H7 (cell line): ENCODE measurements at regions not wholly inside any gene's neighbourhood (a gene's known extent, or its start where the extent isn't known, plus 50 kb on each side); places are given as distances from the start of the nearest gene placed in this dataset.
"Not testable (repeated sequence)": the region's sequence is repeated elsewhere in the genome, so short reads cannot be mapped to it uniquely, and the experiment has no call there.

Source experiments
- DNase-seq: peaks from one replicate; pipeline ENCODE4 v3.0.0; 2012
- H3K27me3 ChIP-seq: 2 replicates; pipeline ENCODE4 v1.6.0; 2011; ENCODE audit warnings: mild to moderate bottlenecking, low read length; ENCODE audit not compliant: control insufficient read depth, insufficient read depth
- H3K36me3 ChIP-seq: replicated peaks from 2 replicates; pipeline ENCODE4 v1.5.1; 2011; ENCODE audit warnings: low read length; ENCODE audit not compliant: control insufficient read depth, insufficient read depth
- H3K4me3 ChIP-seq: 2 replicates; pipeline ENCODE4 v1.5.1; 2011; ENCODE audit warnings: low read depth, mild to moderate bottlenecking, control low read depth, low read length, moderate library complexity; ENCODE audit not compliant: insufficient read depth

DNA sequence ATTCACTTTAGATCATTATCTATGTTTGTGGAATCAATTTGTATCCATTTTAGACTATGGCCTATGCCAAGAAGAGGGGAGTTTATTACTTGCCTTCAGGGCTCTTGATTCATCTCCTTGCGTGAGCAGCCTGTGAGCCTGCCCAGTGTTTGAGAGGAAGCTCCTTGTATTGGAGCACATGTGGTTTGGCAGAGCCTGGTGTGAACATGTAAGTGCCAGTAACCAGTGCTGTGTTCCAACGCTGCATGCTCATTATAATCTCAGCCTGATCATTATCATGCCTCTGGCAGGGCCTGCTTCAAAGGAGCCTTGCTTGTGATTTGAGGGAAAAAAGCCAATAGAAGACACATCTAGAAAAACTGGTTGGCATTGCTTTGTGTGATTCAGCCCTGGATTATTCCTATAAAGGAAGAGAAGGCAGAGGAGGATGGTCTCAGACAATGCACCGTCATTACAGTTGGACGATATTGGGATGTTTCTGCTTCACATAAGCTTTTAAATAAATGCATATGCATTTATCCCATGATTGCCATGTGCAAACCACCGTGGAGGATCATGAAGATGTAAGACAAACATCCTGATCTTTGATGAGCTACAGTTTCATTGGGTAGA, 203.4 kb upstream of the AHR start:
- Histone ChIP-seq H3K36me3 (no peaks in the 10 kb centered on the region), H3K27me3 (no peaks in the 10 kb centered on the region), H3K4me3 (no peak overlapping the region)
- DNase-seq, result no peak

DNA sequence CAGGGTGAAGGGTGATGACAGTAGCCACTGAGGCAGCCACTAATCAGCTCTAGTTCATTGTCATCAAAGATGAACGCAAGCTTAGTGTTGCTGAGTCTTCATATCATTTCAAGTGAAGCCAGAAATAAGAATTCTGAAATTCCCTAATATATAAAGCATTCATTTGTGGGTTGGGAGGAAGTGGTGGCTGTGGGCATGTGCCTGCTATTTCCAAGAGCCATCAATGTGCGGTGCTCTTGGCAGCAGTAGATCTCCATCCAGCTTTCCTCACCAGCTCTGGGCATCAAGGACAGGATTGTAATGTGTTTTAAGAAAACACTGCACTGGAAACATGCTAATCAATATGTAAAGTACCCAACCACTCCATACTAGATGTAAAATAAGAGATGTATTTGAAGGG, 202.5 kb upstream of the AHR start:
- no peak overlapping the region for H3K4me3 ChIP-seq
- no peaks in the 10 kb centered on the region for H3K36me3 ChIP-seq
- no peak for DNase-seq
- H3K27me3 ChIP-seq, result no peaks in the 10 kb centered on the region

DNA sequence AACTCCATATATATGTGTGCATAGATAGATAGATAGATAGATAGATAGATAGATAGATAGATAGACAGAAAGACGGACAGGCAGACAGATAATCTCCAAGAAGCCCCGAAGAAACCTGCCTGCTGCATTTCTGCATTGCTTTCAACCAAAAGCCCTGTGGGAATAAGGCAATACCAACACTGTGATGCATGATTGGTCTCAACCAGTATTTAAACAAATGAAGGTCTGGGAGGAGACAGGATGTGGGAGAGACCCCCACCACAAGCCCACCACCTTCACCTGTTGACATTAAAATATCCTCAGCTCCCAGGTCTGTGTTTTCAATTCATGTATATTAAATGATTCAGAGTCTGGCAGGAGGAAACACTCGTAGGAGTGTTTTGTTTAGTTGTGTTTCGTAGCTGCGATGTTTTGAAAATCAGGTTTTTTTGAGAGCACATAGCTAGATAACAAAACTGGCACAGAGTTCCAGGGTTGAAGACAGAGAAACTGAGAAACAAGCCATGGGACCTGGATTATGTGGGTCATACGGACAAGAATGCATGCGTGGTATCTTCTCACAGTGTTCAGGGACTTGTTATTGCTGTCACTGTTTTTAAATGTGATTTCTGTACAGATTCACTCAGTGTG, 200.7 kb upstream of the AHR start:
- no peak for DNase-seq
- Histone ChIP-seq H3K4me3 (no peak overlapping the region), H3K27me3 (no peaks in the 10 kb centered on the region), H3K36me3 (no peaks in the 10 kb centered on the region)

DNA sequence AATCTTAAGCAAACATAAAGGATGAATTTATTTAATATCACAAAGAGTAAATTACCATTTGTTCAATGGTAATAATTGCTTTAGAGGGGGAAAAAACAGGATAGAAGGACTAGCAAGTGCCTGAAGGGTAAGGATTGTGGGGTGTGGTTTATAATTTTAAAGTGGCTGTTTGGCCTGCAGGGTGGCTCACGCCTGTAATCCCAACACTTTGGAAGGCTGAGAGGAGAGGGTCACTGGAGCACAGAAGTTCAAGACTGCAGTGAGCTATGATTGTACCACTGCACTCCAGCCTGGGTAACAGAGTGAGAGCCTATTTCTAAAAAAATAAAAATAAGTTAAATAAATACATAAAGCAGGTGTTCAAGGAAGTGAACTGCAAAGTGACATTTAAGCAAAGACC, 199.9 kb upstream of the AHR start:
- Histone ChIP-seq H3K27me3 (no peaks in the 10 kb centered on the region), H3K36me3 (no peaks in the 10 kb centered on the region), H3K4me3 (no peak overlapping the region)
- DNase-seq, result no peak

DNA sequence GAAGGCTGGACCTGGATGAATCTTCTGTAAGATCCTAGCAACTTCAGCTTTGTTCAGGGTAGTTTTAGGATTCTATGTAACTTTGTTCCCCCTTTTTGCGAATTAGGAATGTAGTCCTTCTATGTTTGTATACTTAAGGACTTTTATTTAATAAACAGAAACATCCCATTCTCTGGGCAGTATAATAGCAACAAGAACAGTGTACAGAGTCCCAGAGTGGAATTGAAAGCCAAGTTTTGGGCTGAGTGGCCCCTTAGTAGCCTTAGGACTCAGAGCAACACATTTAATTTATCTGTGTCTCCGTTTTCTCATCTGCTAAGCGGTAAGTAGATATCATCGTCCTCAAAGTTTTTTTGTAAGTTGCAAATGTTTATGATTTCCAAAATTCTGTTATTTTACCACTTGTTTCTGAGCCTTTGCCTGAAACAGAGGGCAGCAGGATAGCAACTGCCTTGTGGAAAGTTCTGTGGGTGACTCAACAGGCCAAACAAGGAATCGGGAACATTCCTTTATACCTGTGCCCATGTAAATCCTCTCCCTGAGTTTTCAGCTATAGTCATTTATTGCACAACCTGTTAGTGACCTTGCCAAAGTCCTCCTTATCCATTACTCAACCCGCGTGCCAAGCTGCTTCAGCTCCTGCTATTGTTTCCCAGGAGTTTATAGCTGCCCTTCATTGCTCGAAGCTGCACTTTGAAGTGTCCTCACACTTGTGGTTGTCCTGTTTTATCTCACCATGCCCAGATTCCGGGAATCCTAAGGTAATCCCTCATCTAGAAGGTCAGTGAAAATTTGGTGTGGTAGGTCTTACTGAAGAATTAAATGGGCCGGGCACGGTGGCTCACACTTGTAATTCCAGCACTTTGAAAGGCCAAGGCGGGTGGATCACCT, 199.1 kb upstream of the AHR start:
- Histone ChIP-seq H3K4me3 (no peak overlapping the region), H3K36me3 (no peaks in the 10 kb centered on the region), H3K27me3 (no peaks in the 10 kb centered on the region)
- DNase-seq, result no peak

DNA sequence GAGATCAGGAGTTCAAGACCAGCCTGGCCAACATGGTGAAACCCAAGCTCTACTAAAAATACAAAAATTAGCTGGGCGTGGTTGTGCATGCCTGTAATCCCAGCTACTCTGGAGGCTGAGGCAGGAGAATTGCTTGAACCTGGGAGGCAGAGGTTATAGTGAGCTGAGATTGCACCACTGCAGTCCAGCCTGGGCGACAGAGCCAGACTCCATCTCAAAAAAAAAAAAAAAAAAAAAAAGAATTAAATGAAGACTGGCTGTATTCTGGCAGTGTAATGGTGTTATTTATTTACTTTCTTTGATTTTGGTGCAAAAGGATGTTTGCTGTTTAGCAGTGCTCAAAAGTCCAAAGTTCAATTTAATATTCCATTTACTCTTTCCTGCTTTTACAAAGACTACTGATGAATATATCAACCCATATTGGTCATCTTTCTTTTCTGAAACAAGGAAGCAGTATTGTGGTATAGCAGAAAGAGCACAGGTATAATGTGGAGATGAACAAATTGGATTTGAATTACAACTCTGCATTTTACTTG, 198.4 kb upstream of the AHR start:
- H3K4me3 ChIP-seq, H3K27me3 ChIP-seq, H3K36me3 ChIP-seq, DNase-seq: not testable (repeated sequence)

DNA sequence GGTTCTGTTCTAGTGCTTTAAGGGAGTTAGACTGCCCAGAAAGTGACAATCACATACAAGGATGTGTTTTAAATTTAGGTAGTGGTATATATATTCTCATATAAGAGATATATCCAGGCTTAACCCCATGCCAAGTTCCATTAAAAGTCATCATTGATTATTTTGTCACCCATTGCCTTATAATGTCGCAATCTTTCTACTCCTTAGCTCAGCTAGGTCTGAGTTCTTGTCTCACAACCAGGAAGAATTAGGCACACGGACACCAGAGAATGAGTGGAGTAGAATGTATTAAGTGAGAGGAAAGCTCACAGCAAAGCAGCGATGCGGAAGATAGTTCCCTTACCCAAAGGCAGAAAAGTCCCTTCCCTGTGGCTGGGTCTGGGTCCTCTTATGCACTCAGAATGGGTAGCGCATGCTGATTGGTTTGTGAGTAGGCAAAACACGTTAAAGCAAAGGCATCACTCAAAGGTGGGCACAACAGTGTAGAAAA, 197.2 kb upstream of the AHR start:
- no peaks in the 10 kb centered on the region for H3K36me3 ChIP-seq
- DNase-seq, result no peak
- H3K27me3 ChIP-seq, result no peaks in the 10 kb centered on the region

DNA sequence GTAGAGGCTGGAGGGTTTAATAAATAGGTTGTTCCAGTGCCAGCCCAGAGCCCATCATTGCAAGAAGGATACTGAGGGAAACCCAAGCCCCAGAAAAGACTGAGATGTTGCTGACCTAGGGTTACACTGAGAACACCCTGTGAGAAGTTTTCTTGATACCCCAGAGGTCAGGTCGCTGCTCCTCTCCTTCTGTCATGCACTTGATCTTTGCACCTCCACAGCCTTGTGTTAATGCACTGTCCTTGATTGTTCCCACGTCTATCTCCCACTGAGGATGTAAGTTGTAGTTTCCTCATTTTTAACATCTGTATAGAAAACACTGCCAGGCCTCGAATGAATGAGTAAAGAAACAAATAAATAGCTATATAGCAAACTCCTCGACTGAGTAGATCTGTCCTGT, 195.3 kb upstream of the AHR start:
- no peak for DNase-seq
- no peak overlapping the region for H3K4me3 ChIP-seq
- no peaks in the 10 kb centered on the region for H3K27me3 ChIP-seq
- no peaks in the 10 kb centered on the region for H3K36me3 ChIP-seq

More for the DNA sequence above, 197.2 kb upstream of the AHR start:
- H3K4me3 ChIP-seq, result no peak overlapping the region

DNA sequence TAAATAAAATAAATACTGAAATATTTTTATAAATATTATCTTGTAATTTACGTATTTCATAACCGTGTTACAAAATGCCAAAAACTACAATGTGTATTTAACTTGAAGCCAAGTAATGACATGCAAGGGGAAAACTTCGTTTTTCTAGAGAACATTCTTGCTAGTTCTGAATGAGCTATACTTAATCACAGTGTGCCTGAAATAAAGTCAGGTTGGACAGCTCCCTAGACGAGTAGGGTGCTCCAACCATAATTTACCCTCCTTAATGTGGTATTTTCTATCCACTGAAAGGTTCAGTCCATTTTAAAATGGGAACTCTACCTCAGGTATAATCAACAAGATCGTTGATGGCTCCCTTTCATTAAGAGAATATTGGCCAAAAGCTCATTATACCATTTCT, 194.5 kb upstream of the AHR start:
- no peak overlapping the region for H3K4me3 ChIP-seq
- no peak for DNase-seq
- H3K36me3 ChIP-seq, result no peaks in the 10 kb centered on the region
- no peaks in the 10 kb centered on the region for H3K27me3 ChIP-seq

DNA sequence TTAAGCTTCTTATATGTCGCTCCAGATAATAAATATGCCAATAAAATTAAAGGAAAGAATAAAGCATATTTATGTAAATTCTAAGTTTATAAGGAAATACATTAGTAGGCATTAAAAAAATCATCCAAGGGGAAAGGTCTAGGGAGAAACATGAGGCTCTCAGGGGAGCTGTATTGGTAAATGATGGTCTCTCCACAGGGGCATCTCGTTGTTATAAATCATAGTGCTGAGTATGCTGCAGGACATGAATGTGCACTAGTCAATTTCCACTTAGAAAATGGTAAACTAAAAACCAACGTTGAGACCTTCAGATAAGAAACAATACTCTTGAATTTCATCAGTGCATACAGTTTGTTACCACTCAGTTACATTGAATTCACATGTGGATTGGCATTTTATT, 194.0 kb upstream of the AHR start:
- no peak for DNase-seq
- Histone ChIP-seq H3K27me3 (no peaks in the 10 kb centered on the region), H3K36me3 (no peaks in the 10 kb centered on the region), H3K4me3 (no peak overlapping the region)

DNA sequence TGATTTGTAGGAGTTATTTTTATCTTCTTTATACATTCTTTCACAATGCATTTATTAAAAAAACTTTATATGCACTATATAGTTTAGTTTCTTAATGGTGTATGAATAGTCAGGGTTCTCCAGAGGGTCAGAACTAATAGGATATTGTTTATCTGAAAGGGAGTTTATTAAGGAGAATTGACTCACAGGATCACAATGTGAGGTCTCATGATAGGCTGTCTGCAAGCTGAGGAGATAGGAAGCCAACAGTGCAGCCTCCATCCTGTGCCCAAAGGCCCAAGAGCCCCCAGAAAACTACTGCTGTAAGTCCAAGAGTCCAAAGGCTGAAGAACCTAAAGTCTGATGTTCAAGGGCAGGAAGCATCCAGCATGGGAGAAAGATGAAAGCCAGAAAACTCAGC, 192.8 kb upstream of the AHR start:
- no peaks in the 10 kb centered on the region for H3K36me3 ChIP-seq
- DNase-seq, result no peak
- no peaks in the 10 kb centered on the region for H3K27me3 ChIP-seq
- no peak overlapping the region for H3K4me3 ChIP-seq

DNA sequence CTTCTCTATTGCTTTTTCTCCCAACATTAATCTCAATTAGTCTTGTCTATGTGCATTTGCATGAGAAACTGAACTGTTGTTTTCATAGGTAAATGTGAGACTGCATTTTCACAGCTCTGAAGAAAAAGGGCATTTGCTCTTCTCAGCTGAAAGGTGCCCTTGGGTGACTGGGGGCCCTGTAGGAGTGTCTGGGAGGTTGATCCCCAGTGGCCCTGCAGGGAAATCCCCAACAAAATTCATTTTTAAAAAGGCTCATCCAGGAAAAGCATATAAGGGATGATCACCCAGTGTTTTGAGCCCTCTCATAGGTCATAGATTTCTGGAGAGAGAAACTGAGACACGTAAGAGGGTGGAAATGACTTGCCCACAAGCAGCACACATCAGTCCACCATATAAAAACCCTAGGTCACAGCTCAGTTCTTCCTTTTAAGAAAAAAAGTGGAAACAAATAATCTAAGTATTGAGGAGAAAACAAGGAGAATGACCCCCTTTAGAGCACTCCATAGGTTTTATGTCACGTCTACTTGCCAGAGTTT, 190.3 kb upstream of the AHR start:
- Histone ChIP-seq H3K36me3 (no peaks in the 10 kb centered on the region), H3K27me3 (no peaks in the 10 kb centered on the region; the same call in 1 of the 2 replicates), H3K4me3 (no peak overlapping the region)
- DNase-seq, result no peak

DNA sequence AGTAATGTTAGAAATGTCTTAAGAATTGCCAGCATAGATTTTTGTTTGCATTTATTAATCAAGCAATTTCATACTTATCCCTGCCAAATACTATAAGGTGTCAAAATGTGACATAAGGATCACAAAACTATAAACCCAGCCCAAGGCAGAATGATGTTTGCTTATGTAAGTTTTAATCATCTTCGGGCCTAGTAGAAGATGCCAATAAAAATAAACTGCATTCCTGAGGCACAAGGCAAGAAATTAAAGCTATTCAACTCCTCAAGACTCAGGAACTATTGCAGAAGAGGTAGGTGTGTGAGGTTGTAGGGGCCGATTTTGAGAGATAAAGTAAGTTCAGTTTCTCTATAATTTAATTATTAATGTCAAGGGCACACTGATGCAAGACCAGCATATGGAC, 189.4 kb upstream of the AHR start:
- H3K27me3 ChIP-seq, result no peaks in the 10 kb centered on the region; the same call in 1 of the 2 replicates
- H3K36me3 ChIP-seq, result no peaks in the 10 kb centered on the region
- DNase-seq, result no peak
- no peak overlapping the region for H3K4me3 ChIP-seq

DNA sequence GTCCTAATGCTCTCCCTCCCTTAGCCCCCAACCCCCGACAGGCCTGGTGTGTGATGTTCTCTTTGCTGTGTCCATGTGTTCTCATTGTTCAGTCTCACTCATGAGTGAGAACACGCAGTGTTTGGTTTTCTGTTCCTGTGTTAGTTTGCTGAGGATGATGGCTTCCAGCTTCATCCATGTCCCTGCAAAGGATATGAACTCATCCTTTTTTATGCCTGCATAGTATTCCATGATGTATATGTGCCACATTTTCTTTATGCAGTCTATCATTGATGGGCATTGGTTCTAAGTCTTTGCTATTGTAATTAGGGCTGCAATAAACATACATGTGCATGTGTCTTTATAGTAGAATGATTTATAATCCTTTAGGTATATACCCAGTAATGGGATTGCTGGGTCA, 184.7 kb upstream of the AHR start:
- not testable (repeated sequence) for DNase-seq, H3K36me3 ChIP-seq, H3K27me3 ChIP-seq, H3K4me3 ChIP-seq
